Fibroblast of mammary gland (primary cell): ENCODE measurements at regions not wholly inside any gene's neighbourhood (a gene's known extent, or its start where the extent isn't known, plus 50 kb on each side); places are given as distances from the start of the nearest gene placed in this dataset.

Source experiments
- DNase-seq: peaks from one replicate; pipeline ENCODE4 v3.0.0-alpha.2; 2010; ENCODE audit warnings: low read depth
- H3K4me3 ChIP-seq: 2 replicates; pipeline ENCODE4 v1.5.1; 2011; ENCODE audit warnings: low read depth, mild to moderate bottlenecking, low read length, moderate library complexity; ENCODE audit not compliant: control insufficient read depth
- CTCF ChIP-seq: conservative IDR thresholded peaks from 2 replicates; pipeline ENCODE4 v1.5.1; 2011; ENCODE audit warnings: low read depth, low read length, inconsistent platforms; ENCODE audit not compliant: control insufficient read depth, insufficient read depth

GRCh38 chr2:177338177-177338721 is 54.3 kb upstream of the AGPS start:
- no peak overlapping the region for H3K4me3 ChIP-seq
- peak; percentile 80 for DNase-seq
- TF ChIP-seq CTCF, result no peak

GRCh38 chr2:177340158-177340557 is 52.4 kb upstream of the AGPS start:
- H3K4me3 ChIP-seq, result no peak overlapping the region
- no peak for TF ChIP-seq CTCF
- peak; percentile 47 for DNase-seq

GRCh38 chr2:177342736-177343135 is 49.8 kb upstream of the AGPS start:
- no peak overlapping the region for H3K4me3 ChIP-seq
- no peak for TF ChIP-seq CTCF
- DNase-seq, result no peak
